Bone marrow (tissue), 2 donors: ENCODE measurements at regions not wholly inside any gene's neighbourhood (a gene's known extent, or its start where the extent isn't known, plus 50 kb on each side); places are given as distances from the start of the nearest gene placed in this dataset.
A peak's percentile ranks its signal among the peaks of the same experiment; 100 is the strongest.

Source experiments
- DNase-seq, 2 donors: peaks; one replicate each; lab custom pipeline; 2025; lab: John Stamatoyannopoulos, UW

- no peak for DNase-seq
Measured at GRCh38 chr11:17157761-17158160, 50.0 kb downstream of the PIK3C2A start.

DNA sequence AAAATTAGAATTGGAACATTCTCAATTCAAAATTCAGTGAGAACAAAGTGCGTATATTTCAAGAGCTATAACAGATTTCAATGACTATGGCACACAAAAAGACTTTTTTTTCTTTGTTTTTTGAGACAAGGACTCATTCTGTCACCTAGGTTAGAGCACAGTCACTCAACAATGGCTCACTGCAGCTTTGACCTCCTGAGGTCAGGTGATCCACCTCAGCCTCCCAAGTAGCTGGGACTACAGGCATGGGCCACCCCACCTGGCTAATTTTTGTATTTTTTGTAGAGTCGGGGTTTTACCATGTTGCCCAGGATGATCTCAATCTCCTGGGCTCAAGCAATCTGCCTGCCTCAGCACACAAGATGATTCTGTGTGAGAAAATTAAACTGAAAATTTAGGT is 51.5 kb downstream of the PIK3C2A start:
- DNase-seq, result no peak

DNA sequence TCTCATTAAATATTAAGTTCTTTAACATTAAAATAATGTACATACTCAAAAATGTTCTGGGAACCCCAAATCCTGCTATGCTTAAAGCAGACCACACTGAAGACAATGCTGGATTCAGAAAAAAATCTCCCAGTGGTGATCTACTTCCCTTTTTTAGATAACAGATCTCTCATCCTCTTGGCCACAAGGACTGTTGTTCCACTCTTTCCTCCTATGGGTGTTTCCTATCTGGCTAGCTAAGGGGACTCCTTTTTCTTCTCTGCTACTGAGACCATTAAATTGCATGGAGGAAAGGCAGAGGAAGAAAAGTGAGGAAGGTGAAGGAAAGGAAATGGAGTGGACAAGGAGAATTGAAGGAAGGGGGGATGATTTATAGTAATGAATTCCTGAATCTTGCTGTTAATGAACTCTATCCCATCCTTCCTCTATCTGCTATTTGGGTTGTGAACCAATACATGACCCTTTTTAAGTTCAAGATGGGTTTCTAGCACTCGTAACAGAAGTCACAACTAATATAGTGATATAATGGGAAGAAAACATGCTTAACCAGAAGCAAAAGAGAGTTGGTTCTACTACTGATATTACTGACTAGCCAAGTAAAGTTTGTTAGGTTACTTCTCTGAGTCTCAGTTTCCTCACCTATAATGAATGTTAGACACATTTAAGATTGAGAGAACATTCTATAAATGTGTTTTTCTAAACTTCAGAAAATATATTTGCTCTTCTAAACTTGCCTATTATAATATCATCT is 53.2 kb downstream of the PIK3C2A start:
- peak in 1 of 2 donors; percentile 38 for DNase-seq

GRCh38 chr11:17153757-17154156 is 54.0 kb downstream of the PIK3C2A start:
- no peak for DNase-seq

GRCh38 chr11:17152306-17152705 is 55.5 kb downstream of the PIK3C2A start:
- no peak for DNase-seq

- no peak for DNase-seq
Measured at GRCh38 chr11:17150521-17150920, 57.3 kb downstream of the PIK3C2A start.

GRCh38 chr11:17148536-17148935 is 59.2 kb downstream of the PIK3C2A start:
- no peak for DNase-seq

GRCh38 chr11:17145972-17146371 is 61.8 kb downstream of the PIK3C2A start:
- DNase-seq, result no peak

DNA sequence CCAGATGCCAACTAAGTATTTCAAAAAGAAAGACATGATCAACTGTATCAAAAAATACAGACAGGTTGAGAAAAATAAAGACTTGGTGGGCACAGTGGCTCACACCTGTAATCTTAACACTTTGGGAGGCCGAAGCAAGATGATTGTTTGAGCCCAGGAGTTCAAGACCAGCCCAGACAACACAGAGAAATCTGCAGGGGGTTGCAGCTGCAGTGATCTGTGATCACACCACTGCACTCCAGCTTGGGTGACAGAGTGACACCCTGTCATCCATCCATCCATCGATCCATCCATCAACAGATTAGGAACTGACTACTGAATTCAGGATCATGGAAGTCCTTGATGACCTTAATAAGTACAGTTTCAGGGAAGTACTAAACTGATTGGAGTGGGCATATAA is 65.0 kb upstream of the RPS13 start:
- no peak for DNase-seq

GRCh38 chr11:17141156-17141555 is 63.7 kb upstream of the RPS13 start:
- DNase-seq, result no peak

GRCh38 chr11:17138562-17138961 is 61.1 kb upstream of the RPS13 start:
- DNase-seq, result no peak

DNA sequence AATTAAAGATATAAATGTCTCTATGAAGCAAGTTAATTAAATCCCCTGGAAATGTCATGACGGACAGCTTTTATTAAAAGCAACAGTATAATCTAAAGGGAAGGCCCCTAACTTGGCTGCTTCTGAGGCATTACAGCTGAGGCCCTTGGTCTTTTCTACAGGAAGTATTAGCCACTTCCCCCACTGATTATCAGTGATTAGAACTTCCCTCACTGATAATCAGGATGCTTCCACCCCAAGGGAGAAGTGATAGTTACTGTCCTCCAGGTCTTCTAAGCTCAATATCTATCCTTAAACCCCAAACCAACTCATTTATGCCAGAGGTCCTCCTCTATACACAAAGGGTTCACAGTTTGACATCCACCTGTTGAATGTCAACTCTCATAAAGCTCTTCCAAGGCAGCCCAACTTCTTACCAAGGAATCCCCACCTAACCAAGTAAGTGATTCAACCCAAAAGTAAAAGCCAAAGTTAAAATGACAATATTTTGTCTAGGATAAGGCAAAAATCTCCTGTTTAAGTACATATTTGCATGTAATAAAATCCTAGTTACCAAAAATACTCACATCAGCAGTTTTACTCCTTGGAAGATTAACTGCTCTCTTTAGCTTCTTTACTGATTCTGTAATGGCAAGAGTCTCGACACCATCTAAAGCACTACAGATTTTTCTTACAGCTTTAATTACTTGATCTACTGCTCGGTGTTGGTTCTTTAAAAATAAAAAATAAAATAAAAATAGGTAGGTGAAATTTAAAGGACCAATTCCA is 58.6 kb upstream of the RPS13 start:
- no peak for DNase-seq

DNA sequence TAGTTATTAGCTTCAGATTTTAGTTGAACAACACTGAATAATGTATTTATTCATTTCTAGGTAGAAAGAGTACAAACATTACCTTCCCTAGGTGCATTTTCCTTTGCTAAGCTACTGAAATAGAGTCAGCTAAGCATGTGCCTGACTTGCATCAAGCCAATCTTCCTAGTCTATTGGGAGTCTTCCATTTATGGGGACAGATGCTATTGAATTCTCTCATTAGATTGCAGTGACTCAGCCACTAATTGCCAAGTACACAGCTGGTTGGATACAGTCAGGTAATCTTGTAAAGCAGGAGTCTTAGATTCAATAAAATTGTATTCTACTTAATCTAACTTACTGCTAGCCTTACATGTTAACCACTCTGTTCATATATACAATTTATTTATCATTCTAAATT is 55.2 kb upstream of the RPS13 start:
- DNase-seq, result no peak

- no peak for DNase-seq
Measured at GRCh38 chr11:17129003-17129402, 51.5 kb upstream of the RPS13 start.
